ENCODE measurements at regions not wholly inside any gene's neighbourhood (a gene's known extent, or its start where the extent isn't known, plus 50 kb on each side); places are given as distances from the start of the nearest gene placed in this dataset.

DNA sequence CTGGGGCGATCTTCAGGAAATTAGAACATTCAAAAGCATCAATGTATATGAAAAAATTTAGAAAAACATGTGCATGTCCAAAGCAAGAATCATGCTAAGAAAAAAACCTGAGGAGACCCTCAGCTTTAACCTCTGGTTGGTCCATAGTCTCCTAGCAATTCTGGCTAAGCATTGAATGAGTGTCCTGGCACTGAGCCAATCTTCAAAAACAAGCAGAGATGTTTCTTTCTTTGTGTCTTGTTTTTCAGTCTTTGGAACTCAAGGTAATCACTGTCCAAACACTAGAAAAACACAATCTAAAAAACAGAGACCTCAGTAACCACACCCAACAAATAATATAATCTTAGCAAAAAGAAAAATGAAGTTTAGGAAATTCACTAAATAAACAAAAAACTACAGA is 205.4 kb upstream of the CARD18 start:
- TF ChIP-seq, protein P1, sequence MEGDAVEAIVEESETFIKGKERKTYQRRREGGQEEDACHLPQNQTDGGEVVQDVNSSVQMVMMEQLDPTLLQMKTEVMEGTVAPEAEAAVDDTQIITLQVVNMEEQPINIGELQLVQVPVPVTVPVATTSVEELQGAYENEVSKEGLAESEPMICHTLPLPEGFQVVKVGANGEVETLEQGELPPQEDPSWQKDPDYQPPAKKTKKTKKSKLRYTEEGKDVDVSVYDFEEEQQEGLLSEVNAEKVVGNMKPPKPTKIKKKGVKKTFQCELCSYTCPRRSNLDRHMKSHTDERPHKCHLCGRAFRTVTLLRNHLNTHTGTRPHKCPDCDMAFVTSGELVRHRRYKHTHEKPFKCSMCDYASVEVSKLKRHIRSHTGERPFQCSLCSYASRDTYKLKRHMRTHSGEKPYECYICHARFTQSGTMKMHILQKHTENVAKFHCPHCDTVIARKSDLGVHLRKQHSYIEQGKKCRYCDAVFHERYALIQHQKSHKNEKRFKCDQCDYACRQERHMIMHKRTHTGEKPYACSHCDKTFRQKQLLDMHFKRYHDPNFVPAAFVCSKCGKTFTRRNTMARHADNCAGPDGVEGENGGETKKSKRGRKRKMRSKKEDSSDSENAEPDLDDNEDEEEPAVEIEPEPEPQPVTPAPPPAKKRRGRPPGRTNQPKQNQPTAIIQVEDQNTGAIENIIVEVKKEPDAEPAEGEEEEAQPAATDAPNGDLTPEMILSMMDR (conservative IDR thresholded peaks at IDR 0.05; ENCODE audit: low read depth, low read length) = no peak
- DNase-seq (ENCODE audit: low read depth) = no peak
- H3K4me3 ChIP-seq (ENCODE audit: low read depth, low read length) = no peak overlapping the region

DNA sequence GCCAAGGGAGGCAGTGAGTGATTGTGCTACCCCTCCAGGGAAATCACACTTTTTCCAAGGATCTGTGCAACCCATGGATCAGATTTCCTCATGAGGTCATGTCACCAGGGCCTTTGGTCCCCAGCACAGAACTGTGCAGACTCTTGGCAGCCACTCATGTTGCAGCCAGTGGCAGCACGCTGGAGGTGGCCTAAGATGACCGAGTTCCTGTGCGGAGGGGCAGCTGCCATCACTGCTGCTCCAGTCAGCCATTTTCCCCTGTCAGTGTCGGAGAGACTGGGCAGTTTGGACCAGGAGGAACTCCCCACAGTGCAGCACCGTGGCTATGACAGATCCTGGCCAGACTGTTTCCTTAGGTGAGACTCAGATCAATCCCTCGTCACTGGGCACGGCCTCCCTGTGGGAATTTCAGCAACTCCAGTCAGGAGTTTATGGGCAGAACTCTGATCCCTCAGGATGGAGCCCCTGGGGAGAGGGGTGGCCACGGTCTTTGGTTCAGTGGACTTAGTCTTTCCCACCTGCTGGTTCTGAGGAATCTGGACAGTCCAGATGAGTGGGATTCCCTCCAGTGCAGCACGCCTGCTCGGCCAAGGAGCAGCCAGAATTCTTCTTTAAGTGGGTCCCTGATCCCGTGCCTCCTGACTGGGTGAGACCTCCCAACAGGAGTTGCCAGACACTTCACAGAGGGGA is 194.6 kb upstream of the CARD18 start:
- TF ChIP-seq, protein P1 (conservative IDR thresholded peaks at IDR 0.05; ENCODE audit: low read depth, low read length) = no peak
- no peak for DNase-seq (ENCODE audit: low read depth)

DNA sequence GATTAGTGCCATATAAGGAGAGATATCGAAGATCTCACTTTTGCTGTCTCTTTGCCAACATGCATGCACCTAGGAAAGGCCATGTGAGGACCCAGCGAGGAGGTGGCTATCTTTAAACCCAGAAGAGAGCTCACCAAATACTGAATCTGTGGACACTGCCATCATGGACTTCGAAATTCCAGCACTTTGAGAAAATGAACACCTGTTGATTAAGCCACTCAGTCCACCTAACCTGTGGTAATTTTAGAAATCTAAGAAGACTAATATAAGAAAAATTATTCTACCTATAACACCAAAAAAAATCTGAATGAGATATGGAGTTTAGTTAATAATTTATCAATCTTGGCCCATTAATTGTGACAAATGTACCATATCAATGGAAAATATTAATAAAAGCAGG is 193.6 kb upstream of the CARD18 start:
- H3K4me3 ChIP-seq (ENCODE audit: low read depth, low read length) = no peak overlapping the region
- TF ChIP-seq, protein P1 (conservative IDR thresholded peaks at IDR 0.05; ENCODE audit: low read depth, low read length) = no peak
- no peak for DNase-seq (ENCODE audit: low read depth)

More for the DNA sequence above, 194.6 kb upstream of the CARD18 start:
- H3K4me3 ChIP-seq (ENCODE audit: low read depth, low read length) = no peak overlapping the region

DNA sequence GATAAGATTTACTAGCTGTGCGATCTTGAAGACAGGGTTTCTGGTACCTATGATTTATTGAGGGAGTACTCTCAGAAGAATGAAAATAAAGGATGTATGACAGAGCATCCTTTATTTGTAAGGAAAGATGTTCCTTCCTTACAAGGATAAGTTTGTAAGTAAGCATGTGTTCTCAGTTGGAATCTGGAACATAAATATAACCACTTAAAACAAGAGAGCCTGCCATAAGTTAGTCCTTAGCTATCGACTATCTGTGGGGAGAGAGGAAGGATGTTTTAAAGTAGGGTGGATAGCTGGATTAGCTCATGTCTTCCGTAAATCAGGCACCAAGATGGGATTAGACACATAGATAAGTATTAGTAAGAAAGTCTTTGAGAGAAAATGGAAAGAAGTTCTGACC is 192.6 kb upstream of the CARD18 start:
- no peak overlapping the region for H3K4me3 ChIP-seq (ENCODE audit: low read depth, low read length)
- DNase-seq (ENCODE audit: low read depth) = no peak
- TF ChIP-seq, protein P1 (conservative IDR thresholded peaks at IDR 0.05; ENCODE audit: low read depth, low read length) = no peak

DNA sequence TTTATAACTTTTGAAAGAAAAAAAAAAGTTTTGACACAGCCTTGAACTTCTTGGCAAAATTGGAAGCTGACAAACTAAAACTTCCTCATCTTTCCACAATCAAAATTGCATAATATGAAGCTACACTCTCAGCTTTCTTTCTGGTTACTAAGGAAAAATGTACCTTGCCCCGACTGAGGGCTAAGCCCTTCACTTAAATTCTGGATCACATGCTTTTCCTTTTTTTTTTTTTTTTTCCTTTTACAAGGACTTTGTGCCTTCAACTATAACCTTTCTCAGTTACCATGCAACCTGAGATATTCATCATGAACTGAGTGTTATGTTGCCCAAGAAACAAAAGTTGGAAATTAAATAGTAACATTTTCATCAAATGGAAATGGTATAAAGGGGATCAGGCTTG is 188.5 kb upstream of the CARD18 start:
- DNase-seq (ENCODE audit: low read depth) = no peak
- TF ChIP-seq, protein P1 (conservative IDR thresholded peaks at IDR 0.05; ENCODE audit: low read depth, low read length) = no peak
- H3K4me3 ChIP-seq (ENCODE audit: low read depth, low read length) = no peak overlapping the region

DNA sequence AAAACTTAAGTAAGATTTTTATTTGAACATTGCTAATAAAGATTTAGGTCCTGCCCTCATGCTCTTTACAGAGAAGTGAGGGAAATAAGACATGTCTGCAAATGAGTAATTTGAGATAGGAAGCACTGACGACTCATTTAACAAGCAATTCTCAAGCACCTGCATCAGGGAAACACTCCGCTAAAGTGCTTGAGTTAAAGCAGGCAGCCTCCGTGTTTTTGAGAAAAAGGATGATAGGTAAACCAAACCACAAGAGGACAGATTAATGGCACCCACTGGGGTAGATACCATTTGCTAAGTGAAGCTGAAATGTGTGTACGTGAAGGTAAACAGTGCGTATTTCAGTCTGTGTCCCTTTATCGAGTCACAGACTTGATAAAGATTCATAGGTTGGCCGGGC is 184.6 kb upstream of the CARD18 start:
- no peak for DNase-seq (ENCODE audit: low read depth)
- H3K4me3 ChIP-seq (ENCODE audit: low read depth, low read length) = no peak overlapping the region
- TF ChIP-seq, protein P1 (conservative IDR thresholded peaks at IDR 0.05; ENCODE audit: low read depth, low read length) = no peak

DNA sequence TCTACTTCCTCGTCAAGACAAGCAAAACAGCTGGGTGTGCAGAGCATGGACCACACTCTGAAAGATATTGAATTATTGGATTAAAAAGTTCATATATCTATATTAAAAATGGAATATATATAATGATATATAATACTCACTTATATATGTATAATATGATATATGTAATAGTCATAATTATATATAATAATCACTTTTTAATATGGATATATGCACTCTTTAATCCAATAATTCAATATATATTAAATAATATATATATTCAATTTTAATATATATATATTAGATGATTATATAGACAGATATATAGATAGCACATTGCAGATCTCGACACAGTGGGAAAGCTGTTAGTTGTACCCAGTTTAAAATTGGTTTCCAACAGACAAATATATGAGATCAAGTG is 182.1 kb upstream of the CARD18 start:
- DNase-seq (ENCODE audit: low read depth) = no peak
- H3K4me3 ChIP-seq (ENCODE audit: low read depth, low read length) = no peak overlapping the region
- TF ChIP-seq, protein P1 (conservative IDR thresholded peaks at IDR 0.05; ENCODE audit: low read depth, low read length) = no peak
